Neural progenitor cell (in vitro differentiated cells): ENCODE measurements at regions not wholly inside any gene's neighbourhood (a gene's known extent, or its start where the extent isn't known, plus 50 kb on each side); places are given as distances from the start of the nearest gene placed in this dataset.

Experiments used
- EZH2 ChIP-seq: fragments of 200-600 bp; sonication (generic); IDR thresholded peaks from 2 replicates; pipeline ENCODE4 v1.6.1; 2017; ENCODE audit warnings: antibody characterized with exemption, mild to moderate bottlenecking, moderate library complexity
- EZH2phosphoT487 ChIP-seq: fragments of 200-600 bp; sonication (generic); IDR thresholded peaks from 2 replicates; pipeline ENCODE4 v1.6.1; 2017; ENCODE audit warnings: antibody characterized with exemption
- TF ChIP-seq, protein P1 (sequence below): fragments of 200-600 bp; sonication (generic); IDR thresholded peaks from 2 replicates; pipeline ENCODE4 v1.5.1; 2017; ENCODE audit warnings: antibody characterized with exemption, mild to moderate bottlenecking

DNA sequence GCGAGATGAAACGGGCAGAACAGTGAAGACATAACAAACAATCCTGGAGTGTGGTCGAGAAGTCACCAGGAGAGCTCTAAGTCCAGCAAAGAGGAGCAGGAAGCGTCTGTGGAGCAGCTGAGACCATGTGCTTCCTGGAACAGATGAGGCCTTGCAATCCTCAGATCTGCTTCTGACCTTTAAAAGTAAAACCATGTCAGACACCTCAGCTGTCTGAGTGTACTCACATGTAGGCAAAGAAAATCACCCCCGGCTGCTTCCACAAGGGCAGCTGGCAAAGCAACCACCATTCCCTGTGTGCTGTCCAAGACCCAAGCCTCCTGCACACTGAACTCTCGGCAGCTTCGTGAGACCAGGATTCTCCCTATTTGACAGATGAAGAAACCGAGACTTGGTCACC lies 76.6 kb downstream of the EDN3 start:
- TF ChIP-seq, protein P1, sequence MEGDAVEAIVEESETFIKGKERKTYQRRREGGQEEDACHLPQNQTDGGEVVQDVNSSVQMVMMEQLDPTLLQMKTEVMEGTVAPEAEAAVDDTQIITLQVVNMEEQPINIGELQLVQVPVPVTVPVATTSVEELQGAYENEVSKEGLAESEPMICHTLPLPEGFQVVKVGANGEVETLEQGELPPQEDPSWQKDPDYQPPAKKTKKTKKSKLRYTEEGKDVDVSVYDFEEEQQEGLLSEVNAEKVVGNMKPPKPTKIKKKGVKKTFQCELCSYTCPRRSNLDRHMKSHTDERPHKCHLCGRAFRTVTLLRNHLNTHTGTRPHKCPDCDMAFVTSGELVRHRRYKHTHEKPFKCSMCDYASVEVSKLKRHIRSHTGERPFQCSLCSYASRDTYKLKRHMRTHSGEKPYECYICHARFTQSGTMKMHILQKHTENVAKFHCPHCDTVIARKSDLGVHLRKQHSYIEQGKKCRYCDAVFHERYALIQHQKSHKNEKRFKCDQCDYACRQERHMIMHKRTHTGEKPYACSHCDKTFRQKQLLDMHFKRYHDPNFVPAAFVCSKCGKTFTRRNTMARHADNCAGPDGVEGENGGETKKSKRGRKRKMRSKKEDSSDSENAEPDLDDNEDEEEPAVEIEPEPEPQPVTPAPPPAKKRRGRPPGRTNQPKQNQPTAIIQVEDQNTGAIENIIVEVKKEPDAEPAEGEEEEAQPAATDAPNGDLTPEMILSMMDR: no peak
- TF ChIP-seq EZH2 (no peak), EZH2phosphoT487 (no peak)
